NCI-H460 (cell line): ENCODE measurements at regions not wholly inside any gene's neighbourhood (a gene's known extent, or its start where the extent isn't known, plus 50 kb on each side); places are given as distances from the start of the nearest gene placed in this dataset.

Experiments
- DNase-seq: peaks from one replicate; pipeline ENCODE4 v3.0.0-alpha.2; 2016; ENCODE audit warnings: low read depth; ENCODE audit errors: extremely low read depth

DNA sequence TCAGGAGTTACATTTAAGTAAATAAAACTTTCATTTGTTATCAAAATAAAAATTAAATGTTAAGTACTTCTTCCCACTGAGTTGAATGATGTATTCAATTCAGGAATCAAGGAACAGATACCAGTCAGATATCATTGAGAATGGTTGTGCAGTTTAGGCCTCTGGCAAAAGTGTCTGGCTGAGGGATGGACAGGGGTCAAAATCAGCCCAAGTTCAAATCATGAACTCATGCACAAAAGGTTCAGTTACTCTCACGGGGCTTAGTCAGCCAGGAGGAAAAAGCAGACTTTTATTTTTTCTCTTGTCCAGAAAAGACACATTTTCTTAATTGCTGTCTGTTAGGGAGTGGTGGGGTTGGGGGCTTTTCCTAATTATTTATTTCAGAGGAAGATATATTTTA lies 166.3 kb downstream of the RASSF9 start:
- DNase-seq: no peak

DNA sequence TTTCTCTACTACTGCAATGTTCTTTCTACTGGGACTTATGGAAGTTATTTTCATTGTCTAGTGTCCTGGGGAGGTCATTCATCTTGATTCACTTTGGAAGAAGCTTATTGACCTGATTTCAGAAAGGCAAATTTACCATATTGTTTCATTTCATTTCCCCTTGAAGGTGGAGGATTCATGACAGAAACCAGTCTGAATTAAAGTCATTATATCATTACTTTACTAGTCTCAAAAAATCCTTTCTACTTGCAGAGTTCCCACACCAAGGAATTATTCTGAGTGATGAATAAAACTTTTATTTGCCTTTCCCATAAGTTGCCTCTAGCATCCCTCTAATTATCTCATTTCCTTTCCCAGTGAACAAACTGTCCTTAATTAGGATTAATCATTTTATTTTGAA lies 163.8 kb downstream of the RASSF9 start:
- no peak for DNase-seq

DNA sequence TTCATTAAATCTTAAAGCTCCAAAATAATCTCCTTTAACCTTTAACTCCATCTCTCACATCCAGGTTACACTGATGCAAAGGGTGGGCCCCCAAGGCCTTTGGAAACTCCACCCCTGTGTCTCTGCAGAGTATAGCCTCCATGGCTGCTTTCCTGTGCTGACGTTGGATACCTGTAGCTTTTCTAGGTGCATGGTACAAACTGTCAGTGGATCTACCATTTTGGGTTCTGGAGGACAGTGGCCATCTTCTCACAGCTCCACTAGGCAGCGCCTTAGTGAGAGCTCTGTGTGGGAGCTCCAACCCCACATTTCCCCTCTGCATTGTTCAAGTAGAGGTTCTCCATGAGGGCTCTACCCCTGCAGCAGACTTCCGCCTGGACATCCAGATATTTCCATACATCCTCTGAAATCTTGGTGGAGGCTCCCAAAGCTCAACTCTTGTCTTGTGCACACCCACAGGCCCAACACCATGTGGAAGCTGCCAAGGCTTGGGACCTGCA lies 162.2 kb downstream of the RASSF9 start:
- no peak for DNase-seq

DNA sequence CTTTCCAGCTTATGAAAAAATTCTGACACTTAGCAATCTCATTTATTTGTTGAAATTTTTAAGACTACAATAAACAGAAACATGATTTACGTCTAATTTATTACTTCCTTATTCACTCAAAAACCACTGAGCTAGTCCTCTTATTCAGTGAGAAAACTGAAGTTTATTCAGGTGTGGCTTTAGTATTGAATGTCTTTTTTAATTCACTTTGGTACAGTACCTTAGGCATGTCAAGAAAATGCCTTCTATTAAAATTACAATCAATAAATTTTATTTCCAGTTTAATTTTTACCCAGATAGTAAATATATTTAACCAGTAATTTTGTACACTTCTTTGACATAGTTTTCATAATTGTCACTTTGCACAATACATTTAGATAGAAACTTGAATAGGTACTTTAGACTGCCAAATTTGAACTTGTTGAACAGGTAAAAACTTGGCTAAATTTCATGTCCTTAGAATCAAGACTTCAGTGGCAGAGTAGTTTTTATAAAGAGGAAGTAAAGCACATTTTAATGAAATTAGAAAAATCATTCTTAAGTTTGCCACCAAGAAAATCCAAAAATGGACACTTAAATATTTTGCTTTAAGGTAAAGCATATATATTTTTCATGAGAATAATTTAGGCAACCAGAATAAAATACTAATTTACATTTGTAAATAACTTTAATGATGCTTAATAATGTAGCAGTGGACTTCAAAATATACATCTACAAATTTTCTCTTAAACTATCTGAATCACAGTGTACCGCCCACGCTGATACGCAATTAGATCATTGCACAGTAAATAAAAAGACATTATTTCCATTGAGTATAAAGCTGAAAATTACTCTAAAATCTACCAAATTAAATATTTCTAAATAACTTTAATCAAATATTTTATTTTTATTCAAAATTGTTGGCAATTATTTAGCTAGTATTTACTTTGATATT lies 159.1 kb downstream of the RASSF9 start:
- no peak for DNase-seq

- no peak for DNase-seq
These were observed 156.9 kb downstream of the RASSF9 start for GRCh38 chr12:85679296-85679695.

DNA sequence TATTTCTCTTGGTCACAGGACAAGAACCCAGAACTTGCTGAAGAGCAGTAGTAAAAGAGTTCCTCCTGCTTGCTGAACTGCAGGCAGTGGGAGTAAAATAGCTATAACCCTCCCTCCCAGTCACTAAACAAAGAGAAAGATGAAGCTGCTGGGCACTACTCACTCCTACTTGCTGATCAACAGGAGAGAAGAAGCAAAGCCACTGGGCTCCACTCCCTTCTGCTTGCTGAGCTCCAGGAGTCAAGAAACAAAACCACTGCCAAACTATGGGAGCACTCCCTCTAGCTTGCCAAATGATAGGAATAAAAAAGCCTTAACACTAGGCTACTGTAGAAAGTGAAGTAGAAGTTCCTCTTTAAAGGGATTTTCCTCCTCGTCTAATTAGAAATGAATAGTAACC lies 155.3 kb downstream of the RASSF9 start:
- DNase-seq: no peak

DNA sequence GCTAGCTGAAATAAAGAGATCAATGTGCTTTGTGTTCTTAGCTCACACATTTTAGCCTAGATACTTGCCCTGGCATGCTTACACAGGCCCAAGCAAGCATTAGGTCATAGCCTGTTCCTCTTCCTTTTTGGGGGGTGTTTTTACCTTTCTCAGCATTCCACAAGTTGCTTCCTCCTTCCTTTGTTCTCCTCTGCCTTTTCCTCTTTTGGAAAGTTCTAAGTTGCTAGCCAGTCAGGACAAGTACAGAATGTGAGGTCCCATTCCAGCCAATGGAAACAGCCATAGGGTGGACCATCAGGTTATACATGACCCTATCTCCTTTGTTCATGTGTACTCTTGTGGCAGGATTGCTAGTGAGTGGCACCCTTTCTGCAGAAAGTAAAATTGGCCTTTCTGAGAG lies 154.9 kb downstream of the RASSF9 start:
- DNase-seq: no peak

- no peak for DNase-seq
These were observed 153.2 kb downstream of the RASSF9 start for GRCh38 chr12:85683051-85683450.

- no peak for DNase-seq
These were observed 147.4 kb downstream of the RASSF9 start for GRCh38 chr12:85688837-85689236.

DNA sequence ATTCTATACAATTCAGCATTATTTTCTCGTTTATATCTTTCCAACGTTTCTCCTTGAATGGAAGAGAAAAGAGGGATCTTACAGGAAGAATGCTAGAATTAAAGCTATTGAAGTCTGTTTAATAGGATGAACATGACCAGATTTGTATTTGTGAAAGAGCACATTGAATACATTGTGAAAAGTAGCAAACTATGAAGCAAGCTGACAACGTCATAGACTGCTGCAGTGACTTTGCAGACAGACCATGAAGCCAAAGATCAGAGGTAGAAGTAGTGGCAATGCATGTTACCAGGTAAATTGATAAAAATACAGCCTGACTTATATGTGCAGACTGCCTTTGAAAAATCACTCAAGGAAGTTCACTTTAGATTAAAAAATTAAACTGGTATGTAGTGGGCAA lies 146.1 kb downstream of the RASSF9 start:
- no peak for DNase-seq

DNA sequence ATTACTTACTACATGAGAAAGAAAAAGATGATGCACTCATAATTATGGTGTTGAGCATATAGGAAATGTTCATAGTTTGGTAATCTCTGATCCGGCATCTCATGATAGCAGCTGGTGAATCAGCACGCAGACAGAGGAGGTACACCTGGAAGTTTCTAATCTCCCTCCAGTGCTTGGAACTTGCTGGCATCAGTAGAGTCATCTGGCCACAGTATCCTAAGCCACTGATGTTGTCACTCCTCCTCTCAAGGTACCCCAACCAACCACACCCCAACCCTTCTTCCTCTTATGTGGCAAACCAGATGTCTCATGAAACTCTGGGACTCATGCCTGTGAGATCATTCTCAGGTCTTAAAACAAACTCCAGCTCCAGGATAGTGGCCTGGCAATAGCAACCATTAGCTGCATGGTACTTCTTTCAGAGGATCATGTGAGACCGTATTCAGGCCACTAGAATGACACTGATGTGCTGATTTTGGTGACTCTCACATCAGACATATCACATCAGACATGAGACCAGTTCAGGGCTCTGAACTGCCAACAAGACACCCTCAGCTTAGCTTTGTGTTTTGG lies 143.0 kb downstream of the RASSF9 start:
- DNase-seq: no peak

DNA sequence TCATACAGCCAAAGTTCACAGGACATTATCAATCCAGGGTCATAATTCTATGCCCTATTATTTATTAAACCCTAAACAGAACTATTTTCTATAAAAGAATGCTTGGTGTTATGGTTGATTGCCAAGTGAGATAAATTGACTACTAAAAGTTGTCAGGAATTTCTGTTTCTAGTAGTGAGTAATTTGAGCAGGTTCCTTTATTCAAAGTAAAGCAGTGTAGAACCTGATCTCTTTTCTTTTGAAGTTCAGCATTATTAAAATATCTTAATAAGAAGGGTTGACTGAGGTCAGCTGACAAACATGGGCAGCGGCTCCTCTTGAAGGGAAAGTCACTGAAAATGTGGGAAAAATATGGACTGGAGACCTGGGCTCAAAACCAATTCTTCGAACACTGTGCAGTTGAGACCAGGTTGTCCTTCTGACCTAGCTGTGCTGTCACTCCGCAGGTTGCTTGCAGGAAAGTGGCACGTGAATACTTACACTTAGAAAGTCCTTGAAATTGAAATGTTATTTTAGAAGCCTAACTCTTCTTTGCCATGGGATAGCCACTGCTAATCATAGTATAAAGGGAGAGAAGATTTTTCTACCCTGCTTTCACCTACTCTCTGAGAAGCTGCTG lies 141.0 kb downstream of the RASSF9 start:
- no peak for DNase-seq

DNA sequence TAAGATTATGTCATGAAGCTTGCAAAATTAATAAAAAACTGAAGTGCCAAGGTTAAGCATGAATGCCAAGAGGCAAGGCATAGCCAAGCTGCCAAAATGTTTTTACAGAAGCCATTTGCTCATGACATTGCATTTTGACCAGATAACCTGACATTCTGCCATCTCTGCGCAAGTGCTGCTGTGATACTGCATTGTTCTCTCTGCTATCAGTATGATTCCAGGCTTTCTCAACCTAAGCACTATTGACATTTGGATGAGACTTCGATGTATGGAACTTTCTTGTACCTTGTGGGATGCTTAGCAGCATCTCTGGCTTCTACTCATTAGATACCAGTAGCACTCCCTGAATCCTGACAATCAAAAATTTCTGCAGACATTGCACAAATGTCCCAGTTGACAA lies 139.2 kb downstream of the RASSF9 start:
- DNase-seq: no peak

DNA sequence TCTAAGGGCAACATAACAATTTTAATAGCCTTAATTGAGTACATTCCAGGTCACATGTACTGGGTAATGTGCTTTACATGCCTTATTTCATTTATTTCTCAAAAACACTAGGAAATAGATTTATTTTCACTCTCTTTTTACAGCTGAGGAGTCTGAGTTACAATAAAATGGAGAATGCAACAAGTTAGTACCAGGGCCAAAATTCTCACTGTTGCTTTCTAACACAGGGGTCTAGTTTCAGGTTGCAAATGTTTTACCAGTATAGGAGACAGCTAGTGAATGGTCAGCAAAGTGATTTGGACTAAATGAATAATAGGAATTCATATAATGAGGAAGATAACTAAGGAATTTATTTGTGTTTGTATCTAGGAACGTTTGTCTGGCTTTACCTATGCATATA lies 137.3 kb downstream of the RASSF9 start:
- DNase-seq: no peak

GRCh38 chr12:85708775-85709174 lies 127.4 kb downstream of the RASSF9 start:
- no peak for DNase-seq

DNA sequence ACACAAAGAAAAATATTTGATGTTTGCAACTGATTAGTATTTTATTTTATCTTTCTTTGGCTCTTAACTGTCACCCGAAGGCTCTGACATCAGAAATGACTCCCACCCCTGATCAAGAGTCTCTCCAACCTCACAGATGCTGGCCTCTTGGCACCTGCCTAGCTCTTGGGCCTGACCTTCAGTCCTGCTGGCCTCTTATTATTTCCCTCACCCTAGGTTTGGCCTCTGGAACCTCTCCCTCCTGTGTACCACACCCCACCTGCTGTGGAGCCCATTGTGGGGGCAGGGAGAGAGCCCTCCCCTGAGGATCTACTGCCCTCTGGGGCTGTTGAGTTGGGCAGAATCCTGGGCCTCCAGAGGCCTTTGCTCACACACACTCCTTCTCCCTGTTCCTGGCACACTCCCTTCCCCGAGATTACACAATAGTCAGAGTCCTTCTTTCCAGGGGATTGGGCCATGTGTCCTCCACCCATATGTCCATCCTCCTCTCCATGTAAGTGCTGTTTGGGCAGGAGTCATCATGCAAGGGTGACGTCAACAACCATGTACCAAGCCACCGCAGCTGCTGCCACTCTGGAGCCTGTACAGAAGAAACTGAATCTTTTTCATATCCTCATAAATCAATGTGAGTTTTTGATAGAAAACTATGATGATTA lies 124.3 kb downstream of the RASSF9 start:
- no peak for DNase-seq

DNA sequence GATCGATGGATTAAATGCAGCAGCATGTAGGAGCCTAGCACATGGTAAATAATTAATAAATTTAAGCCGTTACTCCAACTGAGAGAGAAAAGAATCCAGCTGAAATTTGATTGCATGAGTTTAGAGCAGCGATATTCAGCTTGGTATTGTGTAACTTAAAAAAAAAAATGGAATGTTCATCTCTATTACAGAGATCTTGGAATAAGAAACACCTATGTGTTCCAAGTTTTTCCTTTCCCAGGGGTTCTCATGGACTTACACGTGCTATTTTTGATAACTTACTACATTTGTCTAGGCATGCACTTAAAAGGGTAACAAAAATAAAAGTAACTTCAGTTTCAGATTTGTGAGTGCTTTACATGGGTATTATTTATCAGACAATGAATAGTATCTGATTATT lies 122.8 kb downstream of the RASSF9 start:
- DNase-seq: no peak

GRCh38 chr12:85714425-85714824 lies 121.8 kb downstream of the RASSF9 start:
- DNase-seq: no peak

DNA sequence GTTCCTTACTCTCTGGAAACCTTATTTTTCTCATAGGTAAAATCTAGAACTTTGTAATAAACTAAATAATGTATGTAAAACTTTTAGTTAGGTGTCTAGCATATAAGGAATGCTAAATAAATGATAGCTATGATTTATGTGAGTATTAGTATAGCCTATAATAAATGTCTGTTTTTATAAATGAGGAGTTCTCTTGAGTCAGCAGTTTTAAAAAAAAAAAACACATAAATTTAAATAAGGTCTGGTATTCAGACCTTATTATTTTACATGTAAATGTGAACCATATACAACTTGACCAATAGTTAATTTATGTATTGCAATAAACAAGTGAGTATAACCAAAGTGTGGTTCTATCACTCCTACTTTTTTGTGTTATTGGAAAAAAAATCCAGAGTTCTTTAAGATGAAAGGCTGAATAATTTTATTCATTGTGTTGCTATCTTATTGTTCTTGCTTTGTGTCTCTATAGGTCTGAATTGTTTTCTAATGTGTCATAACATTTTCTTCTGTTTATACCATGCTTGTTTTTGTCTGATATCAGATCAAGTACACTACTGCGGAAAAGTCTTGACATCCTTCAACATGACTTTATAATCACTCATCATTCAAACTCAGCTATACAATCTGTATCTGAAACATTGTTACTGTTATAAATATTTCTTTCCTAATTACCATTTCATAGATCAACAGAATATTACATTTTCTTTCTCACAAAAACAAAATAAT lies 115.7 kb downstream of the RASSF9 start:
- no peak for DNase-seq

GRCh38 chr12:85725991-85726390 lies 110.2 kb downstream of the RASSF9 start:
- no peak for DNase-seq
